GM18909 (cell line): ENCODE measurements at regions not wholly inside any gene's neighbourhood (a gene's known extent, or its start where the extent isn't known, plus 50 kb on each side); places are given as distances from the start of the nearest gene placed in this dataset.
"Not testable (repeated sequence)": the region's sequence is repeated elsewhere in the genome, so short reads cannot be mapped to it uniquely, and the experiment has no call there.

ENCODE experiments used
- ATAC-seq: cut with Tn5 transposase; IDR thresholded peaks from one replicate; pipeline ENCODE4 v1.9.1; 2021; ENCODE audit warnings: mild to moderate bottlenecking; ENCODE audit not compliant: unreplicated experiment, poor library complexity

DNA sequence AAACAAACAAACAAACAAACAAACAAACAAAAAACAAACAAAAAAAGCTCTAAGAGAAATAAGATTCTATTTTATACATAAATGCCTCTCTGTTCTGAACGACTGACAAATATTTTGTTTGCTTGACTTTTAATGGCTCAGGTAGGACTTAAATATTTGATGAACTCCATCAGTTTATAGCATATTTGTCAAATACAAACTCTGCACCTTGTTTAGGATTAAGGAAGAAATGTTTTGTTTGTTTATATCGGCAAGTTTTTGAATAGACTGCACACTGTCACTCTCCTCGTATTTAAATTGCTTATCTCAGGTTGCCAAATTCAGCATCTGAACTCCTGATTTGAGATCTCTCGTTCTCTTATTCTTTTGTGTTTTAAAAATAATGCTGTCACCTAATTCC is 1499.7 kb upstream of the SLC10A2 start:
- no peak for ATAC-seq

DNA sequence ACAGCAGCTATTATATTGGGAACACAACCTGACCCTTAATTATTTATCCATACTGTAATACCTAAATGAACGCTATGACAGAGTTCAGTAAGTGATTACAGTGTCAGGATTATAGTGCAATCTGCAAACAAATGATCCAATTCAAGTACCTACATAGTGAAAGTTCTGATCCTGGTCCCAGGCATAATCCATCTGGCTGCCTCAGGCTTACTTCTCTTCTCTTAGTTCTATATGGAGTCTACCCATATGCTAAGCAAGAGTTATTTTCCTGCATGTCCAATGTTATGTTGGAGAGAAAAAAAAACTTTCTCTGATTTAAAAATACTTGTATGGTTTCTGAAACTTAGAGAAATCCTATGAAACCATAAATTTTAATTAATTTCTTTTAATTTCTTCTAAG is 1487.7 kb upstream of the SLC10A2 start:
- ATAC-seq: no peak

DNA sequence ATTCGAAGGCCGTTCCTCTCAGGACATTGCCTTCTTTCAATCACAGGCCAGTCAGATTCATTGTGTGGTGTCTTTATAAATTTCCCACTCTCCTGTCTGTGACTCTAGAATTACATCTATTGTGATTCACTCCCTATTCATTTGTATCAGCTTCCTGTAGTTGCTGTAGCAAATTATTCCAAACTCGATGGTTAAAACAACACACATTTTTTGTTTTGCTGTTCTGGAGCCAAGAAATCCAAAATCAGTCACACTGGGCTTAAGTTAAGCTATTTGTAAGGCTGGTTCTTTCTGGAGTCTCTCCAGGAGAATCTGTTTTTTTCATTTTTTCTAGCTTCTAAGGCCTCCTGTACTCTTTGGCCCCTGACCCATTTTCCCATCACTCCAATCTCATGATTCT is 1487.0 kb upstream of the SLC10A2 start:
- ATAC-seq: no peak

DNA sequence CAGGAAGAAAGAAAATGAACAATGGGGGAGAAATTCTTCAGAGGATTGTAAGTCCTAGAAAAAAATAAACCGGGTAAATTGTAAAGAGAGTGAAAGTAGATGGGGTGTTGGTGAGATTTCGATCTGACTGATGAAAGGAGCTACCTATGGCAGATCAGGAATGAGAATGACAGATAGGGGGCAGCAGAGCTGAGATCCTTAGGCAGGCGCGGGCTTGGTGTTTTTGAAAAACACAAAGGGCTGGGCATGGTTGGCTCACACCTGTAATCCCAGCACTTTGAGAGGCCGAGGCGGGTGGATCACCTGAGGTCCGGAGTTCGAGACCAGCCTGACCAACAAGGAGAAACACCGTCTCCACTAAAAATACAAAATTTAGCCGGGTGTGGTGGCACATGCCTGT is 1468.6 kb upstream of the SLC10A2 start:
- ATAC-seq: no peak

DNA sequence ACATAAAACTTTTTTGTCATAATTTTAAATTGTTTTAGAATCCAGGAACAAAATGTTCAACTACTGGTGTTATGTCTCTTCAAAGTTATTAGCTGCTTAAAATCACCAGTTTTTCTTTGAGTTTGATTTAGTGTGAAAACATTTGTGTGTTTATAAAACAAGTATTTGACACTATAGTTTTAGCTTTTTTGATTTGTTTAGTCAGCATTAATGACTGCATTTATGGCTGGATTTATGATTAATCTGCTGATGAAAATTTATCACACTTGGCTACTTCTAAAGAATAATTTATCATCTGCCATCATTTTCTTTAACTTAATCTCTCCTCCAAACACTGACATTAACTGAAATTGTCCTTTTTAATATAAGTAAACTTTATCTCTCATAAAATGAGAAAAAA is 1465.9 kb upstream of the SLC10A2 start:
- ATAC-seq: no peak

GRCh38 chr13:104530741-104531140 is 1464.5 kb upstream of the SLC10A2 start:
- ATAC-seq: no peak

DNA sequence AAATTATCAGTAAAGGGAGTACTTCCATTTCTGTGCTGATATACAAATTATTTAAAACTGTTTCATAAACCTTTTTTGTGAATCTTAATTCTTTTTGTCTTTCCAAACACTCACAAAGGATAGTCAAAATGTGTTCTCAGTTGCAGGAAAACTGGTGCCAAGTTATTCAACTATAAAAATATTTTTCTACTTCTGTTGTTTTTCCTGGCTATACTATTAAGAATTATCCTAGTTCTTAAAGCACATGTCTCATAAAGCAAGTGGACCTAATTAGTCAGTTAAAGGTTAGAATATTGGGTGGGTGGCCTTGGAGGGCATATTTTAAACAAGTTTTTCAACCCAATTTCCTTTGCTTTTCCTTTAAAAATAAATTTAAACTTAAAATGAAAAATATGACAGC is 1460.3 kb upstream of the SLC10A2 start:
- ATAC-seq: no peak

GRCh38 chr13:104525467-104525866 is 1459.2 kb upstream of the SLC10A2 start:
- no peak for ATAC-seq

DNA sequence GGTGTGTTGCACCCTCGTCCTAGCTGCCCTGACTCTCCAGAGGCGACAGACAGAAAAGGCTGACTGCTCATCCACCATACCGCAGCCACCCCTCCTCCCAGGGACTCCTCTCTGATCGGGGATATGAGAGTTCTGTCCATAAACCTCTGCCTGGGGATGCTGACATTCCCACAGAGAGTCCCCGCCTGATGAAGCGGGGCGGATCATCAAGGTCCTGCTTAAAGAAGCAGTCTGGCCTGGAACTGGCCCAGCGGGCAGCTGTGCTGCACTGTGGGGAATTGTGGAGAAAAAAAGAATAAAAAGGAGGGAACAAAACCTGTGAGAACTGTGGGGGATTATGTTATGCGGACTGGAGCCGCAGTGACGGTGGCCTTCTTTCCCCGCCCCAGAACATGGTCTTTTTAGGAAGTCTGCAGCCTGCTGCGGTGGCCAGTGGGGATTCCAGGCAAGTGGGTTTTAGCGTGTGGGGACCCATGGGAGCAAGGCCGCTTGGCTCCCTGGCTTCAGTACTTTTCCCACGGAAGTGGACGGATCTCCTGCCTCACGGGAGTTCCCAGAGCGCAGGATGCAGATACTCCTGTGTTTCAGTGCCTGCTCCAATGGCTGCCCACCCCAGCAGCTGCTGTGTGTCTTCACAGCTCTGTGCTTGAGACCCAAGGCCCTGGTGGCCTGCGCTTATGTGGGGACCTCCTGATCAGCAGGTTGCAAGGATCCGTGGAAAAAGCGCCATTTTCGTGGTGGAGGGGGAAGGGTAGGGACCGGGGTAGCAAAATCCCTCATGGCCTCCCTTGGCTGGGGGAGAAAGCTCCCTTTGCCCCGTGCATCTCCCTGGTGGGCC is 1456.2 kb upstream of the SLC10A2 start:
- no peak for ATAC-seq

GRCh38 chr13:104510422-104510821 is 1444.2 kb upstream of the SLC10A2 start:
- no peak for ATAC-seq

DNA sequence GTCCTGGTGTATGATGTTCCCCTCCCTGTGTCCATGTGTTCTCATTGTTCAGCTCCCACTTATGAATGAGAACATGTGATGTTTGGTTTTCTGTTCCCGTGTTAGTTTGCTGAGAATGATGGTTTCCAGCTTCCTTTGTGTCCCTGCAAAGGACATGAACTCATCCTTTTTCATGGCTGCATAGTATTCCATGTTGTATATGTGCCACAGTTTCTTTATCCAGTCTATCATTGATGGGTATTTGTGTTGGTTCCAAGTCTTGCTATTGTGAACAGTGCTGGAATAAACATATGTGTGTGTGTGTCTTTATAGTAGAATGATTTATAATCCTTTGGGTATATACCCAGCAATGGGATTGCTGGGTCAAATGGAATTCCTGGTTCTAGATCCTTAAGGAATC is 1427.3 kb upstream of the SLC10A2 start:
- not testable (repeated sequence) for ATAC-seq

DNA sequence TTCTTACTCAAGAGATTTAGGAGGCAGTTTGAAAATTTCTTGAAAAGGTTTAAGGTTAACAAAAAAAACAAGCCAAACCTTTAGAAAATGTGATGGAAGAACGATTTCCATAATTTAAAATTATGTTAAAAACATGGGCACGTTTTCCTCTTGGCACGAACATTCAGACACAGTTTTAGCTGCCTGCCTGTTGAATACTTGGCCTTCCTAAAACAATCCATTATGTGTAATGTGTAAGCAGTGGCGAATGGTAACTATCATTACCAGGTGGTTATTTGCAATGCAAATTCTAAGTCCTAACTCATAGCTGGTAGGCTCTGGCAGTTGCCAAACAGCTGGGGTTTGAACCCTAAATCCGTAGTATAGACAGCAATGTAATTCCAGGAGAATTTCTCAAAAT is 1425.7 kb upstream of the SLC10A2 start:
- no peak for ATAC-seq

GRCh38 chr13:104487006-104487405 is 1420.8 kb upstream of the SLC10A2 start:
- no peak for ATAC-seq

DNA sequence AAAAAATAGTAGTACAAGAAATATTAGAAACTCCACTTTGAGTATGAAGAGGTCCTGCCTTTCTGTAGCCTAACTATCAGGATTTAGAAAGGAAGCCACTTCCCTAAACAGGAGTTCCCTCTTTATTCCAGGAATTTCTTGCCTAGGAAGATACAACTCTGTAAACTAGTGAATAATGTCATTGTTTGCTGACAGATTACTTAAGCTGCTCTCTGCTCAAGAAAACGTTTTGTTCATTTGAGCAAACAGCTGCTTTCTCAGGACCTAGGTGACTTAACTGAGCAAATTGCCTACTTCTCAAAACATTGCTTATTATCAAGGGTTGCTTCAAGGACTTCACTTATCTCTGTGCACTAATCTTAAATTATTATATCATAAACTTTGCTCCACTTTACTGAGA is 1419.4 kb upstream of the SLC10A2 start:
- no peak for ATAC-seq

DNA sequence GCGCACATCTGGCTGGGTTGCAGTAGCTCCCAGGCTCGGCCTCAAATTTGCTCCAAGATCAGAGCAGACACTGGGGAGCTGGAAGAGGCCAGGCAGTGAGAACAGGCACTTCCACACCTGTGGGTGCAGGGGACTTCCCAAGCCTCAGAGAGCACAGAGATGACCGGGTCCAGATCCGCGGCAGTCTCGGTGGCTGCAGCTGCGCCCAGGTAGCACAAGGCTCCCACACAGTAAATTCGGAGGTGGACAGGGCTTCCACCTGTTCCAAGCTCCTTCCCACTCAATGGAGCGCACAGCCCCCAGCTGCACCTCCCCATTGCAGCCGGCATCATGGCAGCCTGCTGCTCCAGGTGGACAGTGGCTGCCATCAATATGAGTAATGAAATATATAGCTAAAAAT is 1417.4 kb upstream of the SLC10A2 start:
- ATAC-seq: no peak

DNA sequence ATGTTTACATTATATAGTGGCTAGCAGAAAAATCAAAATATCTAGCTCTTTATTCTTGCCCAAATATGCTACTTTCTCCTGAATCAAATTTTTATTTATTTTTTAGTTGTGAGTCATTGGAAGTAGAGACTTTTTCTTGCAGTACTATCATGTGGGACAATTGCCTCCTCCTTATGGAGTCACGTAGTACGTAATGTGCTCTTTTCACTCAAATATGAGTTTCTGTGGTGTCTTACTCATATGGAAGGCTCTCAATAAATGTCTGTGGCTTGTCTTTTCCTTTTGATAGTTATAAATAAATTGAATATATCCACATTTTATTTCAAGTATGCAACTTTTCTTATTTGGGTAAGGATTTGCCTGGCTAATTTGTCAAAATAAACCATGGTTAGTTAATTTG is 1411.0 kb upstream of the SLC10A2 start:
- no peak for ATAC-seq

DNA sequence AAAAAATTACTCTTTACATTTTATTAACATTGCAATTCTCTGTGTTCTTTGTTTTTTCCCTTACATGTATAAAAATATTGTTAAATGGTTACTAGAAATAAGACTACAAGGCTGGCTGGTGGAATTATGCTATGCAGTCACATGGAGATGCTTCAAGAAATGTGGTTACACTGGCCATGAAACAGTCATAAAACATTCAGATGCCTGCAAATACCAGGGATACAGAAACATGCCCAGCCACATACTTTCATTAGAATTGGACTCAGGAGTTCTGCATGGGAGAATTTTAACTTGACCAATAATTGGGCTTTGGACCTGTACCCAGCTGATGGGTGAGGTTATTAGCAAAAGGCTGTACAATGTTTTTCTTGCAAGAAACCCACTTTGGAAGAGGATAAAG is 1407.7 kb upstream of the SLC10A2 start:
- no peak for ATAC-seq

DNA sequence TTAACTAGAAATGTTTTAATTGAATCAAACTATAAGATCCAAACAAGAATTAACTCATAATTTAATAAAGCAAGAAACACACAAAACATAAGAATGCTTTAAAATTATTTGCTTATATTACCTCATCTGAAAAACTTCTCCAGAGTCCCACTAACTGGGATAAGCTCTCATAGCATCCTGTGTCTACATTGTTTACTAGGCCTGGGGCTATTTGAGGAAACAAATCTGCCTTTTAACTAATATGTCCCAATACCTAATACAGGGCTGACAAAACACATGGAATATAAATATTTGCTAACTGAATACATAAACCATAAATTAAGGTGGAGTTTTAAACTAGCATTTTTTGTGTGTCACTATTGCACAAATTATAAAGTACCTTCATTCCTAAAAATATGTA is 1399.8 kb upstream of the SLC10A2 start:
- no peak for ATAC-seq

DNA sequence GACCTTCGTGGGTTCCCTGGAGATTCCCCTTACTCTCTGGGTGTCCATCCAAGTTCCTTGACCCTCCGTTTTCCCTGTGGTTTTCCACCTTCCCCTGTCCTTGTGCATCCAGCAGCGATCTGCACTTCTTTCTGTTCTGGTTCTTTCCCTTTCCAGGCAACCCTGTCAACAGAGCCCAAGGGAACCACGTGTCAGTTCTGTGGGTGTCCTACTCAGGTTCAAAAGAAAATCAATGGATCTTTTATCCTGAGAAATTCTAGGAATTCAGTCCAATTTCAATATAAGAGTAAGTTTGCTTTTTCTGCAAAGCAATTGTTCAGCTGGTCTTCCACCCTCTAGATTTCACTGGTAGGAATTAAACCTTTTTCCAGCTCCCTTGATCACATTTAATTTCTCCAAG is 1394.8 kb upstream of the SLC10A2 start:
- no peak for ATAC-seq

DNA sequence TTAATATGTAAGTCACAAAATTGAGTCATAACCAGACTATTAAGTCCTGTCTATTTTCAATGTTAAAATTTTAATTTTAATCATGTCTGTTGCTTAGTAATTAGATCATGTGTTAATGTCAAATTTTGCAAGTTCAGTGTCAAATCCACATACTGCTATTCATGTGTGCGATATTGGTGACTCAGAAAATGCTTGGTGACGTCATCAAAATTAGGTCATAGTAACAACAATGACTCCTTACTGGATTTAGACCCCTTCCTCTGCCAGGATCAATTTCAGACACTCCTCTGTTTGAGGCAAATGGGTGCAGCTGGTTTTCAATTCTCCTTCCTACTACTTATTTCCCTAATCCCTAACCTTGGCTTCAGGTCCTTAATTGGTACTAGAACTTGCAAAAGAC is 1394.3 kb upstream of the SLC10A2 start:
- no peak for ATAC-seq

DNA sequence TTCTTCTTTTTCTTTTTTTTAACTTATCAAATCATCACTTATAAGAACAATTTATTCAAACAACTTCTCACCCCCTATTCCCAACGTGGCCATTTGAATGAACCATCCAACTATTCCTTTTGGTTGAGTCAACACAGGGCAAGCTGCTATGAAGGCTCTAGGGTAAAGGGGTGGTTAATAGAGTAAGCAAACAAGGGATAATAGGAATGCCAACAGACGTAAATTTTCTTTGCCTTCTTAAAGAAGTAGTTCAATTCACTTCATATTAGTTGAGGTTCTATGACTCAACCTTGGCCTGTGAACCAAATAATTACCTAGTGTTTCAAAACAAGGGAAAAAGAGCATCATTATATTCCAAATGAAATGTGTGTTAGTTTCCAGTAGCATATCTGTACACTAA is 1383.8 kb upstream of the SLC10A2 start:
- no peak for ATAC-seq

DNA sequence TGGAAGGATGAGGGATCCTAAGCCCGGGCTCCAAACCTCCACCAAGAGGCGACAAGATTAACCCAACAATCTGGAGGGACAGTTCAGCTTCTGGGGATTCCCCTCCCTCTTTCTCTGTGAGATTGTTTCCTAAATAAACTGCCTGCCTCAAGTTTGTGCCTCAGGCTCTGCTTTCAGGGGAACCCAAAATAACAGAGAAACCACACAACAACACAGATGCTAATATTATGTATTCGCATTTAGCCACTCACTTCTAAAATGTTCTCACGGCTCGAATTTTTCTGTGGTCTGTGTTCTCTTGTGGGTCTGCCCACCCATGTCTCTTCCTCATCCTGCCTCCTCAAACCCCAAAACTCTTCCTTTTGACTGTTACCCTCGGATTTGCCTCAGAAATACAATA is 1381.1 kb upstream of the SLC10A2 start:
- no peak for ATAC-seq

DNA sequence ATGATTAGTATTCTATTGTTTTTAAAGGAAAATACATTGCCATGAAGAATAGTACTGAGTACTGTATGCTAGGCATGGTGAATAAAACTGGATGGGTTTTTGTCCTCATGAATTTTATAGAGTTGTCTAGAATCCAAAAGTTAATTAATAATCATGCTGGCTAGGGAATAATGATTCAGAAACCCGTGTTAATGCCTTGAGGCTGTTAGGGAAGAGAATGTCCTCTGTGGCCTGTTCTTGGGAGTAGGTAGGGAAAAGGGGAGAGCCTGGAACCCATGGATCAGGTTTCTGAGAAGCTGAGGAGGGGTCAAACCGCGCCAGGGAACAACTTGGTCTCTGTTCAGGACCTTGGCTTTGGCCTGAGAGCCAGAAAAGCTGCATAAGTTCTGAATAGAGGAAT is 1376.3 kb upstream of the SLC10A2 start:
- ATAC-seq: no peak
